ENCODE measurements at regions not wholly inside any gene's neighbourhood (a gene's known extent, or its start where the extent isn't known, plus 50 kb on each side); places are given as distances from the start of the nearest gene placed in this dataset.

DNA sequence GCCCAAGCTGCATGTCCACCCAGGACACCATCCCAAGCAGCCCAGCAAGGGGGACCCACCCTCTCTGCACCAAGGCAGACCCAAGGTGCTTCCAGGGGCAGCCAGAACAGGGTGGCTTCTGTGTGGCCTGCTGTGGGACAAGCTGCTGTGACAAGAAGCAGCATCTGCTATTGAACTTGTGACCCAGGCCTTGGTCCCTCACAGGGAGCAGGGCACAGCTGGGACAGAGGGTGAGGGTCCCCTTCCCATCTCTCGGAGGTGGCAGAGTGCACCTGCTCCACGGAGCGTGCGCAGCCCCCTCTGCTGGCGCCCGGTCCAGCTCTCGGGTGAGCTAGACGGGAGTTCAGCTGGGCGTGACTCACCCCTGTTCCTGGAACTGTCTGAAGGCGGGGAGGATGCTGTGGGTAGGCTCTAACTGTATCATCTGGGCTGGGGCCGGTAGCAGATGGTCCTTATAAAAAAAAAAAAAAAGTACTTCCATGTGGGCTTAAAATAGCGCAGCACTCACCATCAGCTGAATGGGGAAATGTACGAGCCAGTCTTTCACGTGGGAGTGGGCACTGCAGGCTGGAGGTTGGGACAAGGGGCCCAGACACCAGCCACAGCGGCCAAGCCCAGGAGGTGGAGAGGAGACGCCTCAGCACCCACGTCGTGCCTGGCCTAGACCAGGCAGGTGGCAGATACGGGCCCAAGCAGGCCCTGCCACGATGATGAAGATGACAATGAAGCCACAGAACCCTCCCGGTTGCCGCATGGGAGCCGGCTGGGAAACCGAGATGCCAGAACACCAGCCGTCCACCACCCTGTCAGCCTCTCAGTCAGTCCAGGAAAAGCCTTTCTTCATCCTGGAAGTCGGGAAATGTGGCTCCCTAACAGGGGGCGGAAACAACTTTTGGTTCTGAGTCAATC, 136.8 kb upstream of the ID2 start:
- no peak overlapping the region for H3K27ac ChIP-seq (ENCODE audit: low read length)
- no peak overlapping the region for H3K9ac ChIP-seq (ENCODE audit: low read length in 2 of 2)

DNA sequence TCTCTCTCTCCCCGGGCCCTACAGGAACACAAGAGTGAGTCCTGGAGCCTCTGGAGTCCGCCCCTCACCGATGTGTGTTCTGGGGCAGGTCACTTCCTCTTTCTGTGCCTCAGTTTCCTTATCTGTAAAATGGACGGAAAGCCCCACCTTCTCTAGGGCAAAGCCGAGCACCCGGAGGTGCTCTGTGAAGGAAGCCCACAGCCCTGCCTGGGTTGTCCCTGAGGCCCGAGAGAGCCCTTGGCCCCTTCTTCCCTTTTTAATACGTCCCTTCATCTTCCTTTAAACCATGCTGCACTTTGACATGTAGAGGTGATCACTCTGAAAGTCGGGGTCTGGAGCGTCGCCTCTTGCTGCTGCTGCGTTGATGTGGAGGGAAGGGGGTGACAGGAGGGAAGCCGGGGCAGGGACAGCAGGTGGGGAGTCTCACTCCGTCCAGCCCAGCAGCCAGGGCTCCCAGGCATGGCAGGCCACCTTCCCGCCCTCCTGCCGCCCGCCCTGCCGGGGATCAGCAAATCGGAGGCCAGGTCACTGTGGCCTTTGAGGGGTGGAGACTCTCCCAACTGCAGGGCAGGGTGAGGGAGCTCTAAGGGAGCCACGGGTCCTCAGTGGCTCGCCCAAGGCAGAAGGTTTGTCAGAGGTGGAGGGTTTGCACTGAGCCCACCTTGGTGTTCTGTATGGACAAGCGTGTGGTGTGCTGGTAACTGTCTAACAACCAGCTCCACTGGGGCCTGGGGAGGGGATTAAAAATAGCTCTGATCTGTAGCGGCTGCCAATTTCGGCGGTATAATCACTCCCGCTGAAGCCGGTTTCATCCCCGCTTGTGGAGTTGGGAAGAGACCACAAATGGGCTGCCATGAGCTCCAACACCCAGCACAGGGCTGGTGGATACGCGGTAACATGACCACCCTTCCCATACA, 135.9 kb upstream of the ID2 start:
- Histone ChIP-seq H3K27ac (ENCODE audit: low read length) (no peak overlapping the region), H3K27me3 (ENCODE audit: control insufficient read depth in 1 of 2, insufficient read depth in 2 of 2, low read length in 2 of 2) (no peaks in the 10 kb centered on the region), H3K4me3 (ENCODE audit: low read length in 2 of 2) (no peak overlapping the region), H3K36me3 (ENCODE audit: control insufficient read depth in 2 of 2, insufficient read depth in 2 of 2, low read length in 2 of 2) (no peaks in the 10 kb centered on the region), H3K9ac (ENCODE audit: low read length in 2 of 2) (no peak overlapping the region), H3K9me3 (ENCODE audit: control insufficient read depth in 2 of 2, low read length in 2 of 2) (no peaks in the 10 kb centered on the region), H3K4me1 (ENCODE audit: control insufficient read depth, insufficient read depth, low read length) (peaks cover 3% of the 10 kb centered on the region)

More for the DNA sequence above, 136.8 kb upstream of the ID2 start:
- H3K4me1 ChIP-seq (ENCODE audit: control insufficient read depth, insufficient read depth, low read length): peaks cover 3% of the 10 kb centered on the region
- H3K36me3 ChIP-seq (ENCODE audit: control insufficient read depth in 2 of 2, insufficient read depth in 2 of 2, low read length in 2 of 2): no peaks in the 10 kb centered on the region
- H3K27me3 ChIP-seq (ENCODE audit: control insufficient read depth in 1 of 2, insufficient read depth in 2 of 2, low read length in 2 of 2): no peaks in the 10 kb centered on the region
- H3K9me3 ChIP-seq (ENCODE audit: control insufficient read depth in 2 of 2, low read length in 2 of 2): no peaks in the 10 kb centered on the region
- H3K4me3 ChIP-seq (ENCODE audit: low read length in 2 of 2): no peak overlapping the region

DNA sequence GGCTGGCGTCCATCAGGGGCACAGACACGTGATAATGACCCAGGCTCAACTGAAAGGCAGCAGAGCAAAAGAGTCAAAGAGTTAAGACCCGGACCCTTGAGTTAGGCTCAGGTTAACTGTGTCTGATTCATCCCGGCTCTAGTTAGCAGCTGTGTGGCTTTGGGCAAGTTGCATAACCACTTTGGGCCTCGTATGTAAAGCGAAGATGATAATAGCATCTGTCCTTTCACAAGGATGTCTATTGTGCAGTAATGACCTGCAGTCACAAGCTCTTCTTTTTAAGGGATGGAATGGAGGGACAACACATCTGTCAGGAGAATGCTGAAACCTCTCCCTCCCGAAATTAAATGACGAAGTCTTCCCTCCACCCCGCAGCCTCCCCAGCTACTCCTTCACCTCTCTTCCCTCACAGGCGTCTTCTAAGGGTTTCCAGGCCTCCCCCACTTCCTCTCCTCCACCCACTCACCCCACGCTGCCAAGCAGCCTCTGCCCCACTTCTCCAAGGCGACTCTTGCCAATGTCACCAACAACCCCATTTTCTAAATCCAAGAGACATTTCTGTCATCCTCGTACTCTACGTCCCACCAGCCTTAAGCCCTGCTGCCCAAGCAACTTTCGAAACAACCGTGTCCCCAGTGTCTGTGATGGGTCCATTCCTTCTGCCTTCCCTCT, 135.1 kb upstream of the ID2 start:
- Histone ChIP-seq H3K4me1 (ENCODE audit: control insufficient read depth, insufficient read depth, low read length) (peaks cover 3% of the 10 kb centered on the region), H3K9ac (ENCODE audit: low read length in 2 of 2) (no peak overlapping the region), H3K9me3 (ENCODE audit: control insufficient read depth in 2 of 2, low read length in 2 of 2) (no peaks in the 10 kb centered on the region), H3K27me3 (ENCODE audit: control insufficient read depth in 1 of 2, insufficient read depth in 2 of 2, low read length in 2 of 2) (no peaks in the 10 kb centered on the region), H3K27ac (ENCODE audit: low read length) (no peak overlapping the region), H3K4me3 (ENCODE audit: low read length in 2 of 2) (no peak overlapping the region), H3K36me3 (ENCODE audit: control insufficient read depth in 2 of 2, insufficient read depth in 2 of 2, low read length in 2 of 2) (no peaks in the 10 kb centered on the region)

- Histone ChIP-seq H3K27me3 (ENCODE audit: control insufficient read depth in 1 of 2, insufficient read depth in 2 of 2, low read length in 2 of 2) (no peaks in the 10 kb centered on the region), H3K4me3 (ENCODE audit: low read length in 2 of 2) (no peak overlapping the region), H3K4me1 (ENCODE audit: control insufficient read depth, insufficient read depth, low read length) (peaks cover 3% of the 10 kb centered on the region), H3K9ac (ENCODE audit: low read length in 2 of 2) (no peak overlapping the region), H3K27ac (ENCODE audit: low read length) (no peak overlapping the region), H3K9me3 (ENCODE audit: control insufficient read depth in 2 of 2, low read length in 2 of 2) (no peaks in the 10 kb centered on the region), H3K36me3 (ENCODE audit: control insufficient read depth in 2 of 2, insufficient read depth in 2 of 2, low read length in 2 of 2) (no peaks in the 10 kb centered on the region)
Measured at GRCh38 chr2:8547284-8548064, 134.4 kb upstream of the ID2 start.

DNA sequence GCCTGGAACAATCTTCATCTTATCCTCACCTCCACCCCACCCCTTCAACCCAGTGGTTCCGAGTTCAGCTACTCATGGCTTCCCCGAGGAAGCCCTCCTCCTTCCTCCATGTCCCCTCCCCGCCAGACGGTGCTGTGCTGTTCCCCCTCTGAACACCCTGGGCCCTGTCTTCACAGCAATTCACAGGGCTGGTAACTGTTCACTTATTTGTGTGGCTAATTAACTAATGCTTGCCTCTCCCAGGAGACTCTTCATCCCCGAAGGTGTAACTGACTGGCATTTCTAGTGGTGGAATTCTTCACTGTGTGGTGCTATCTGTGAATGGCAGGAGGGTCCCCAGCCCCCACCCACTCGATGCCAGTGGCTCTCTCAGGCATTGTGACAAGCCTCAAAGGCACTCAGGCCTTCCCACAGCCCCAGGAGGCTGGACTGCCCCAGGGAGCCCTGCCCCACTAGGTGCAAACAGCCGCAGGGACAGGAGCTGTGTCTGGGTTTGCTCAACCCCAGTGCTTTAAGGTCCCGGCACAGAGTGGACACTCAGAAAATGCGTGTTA, 133.7 kb upstream of the ID2 start:
- Histone ChIP-seq H3K4me1 (ENCODE audit: control insufficient read depth, insufficient read depth, low read length) (peaks cover 3% of the 10 kb centered on the region), H3K9ac (ENCODE audit: low read length in 2 of 2) (no peak overlapping the region), H3K36me3 (ENCODE audit: control insufficient read depth in 2 of 2, insufficient read depth in 2 of 2, low read length in 2 of 2) (no peaks in the 10 kb centered on the region), H3K4me3 (ENCODE audit: low read length in 2 of 2) (no peak overlapping the region), H3K27ac (ENCODE audit: low read length) (no peak overlapping the region), H3K9me3 (ENCODE audit: control insufficient read depth in 2 of 2, low read length in 2 of 2) (no peaks in the 10 kb centered on the region), H3K27me3 (ENCODE audit: control insufficient read depth in 1 of 2, insufficient read depth in 2 of 2, low read length in 2 of 2) (no peaks in the 10 kb centered on the region)

DNA sequence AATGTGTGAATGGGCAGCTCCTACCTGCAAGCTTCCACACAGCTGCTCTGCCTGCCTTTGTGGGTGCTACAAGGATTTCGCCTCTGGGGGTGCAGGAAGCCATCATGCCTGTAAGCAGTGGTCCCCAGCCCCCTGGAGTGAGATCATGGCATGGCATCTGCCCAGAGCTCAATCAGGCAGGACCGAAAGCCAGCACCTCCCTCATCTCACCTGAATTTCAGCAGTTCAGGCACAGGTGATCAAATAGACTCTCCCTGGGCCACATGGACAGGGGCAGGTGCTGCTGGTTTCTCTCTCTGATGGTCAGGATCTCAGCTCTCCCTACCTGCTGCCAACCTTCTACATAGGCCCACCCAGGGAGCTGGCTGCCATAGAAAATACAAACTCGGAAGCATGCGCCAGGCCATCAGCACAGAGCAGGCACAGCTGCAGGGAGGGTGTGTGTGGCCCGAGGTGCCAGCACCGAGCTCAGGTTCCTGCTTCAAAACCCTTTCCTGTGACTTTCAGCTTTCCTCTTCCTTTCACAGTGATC, 133.2 kb upstream of the ID2 start:
- Histone ChIP-seq H3K4me1 (ENCODE audit: control insufficient read depth, insufficient read depth, low read length) (peaks cover 3% of the 10 kb centered on the region), H3K27me3 (ENCODE audit: control insufficient read depth in 1 of 2, insufficient read depth in 2 of 2, low read length in 2 of 2) (no peaks in the 10 kb centered on the region), H3K4me3 (ENCODE audit: low read length in 2 of 2) (no peak overlapping the region), H3K9me3 (ENCODE audit: control insufficient read depth in 2 of 2, low read length in 2 of 2) (no peaks in the 10 kb centered on the region), H3K9ac (ENCODE audit: low read length in 2 of 2) (no peak overlapping the region), H3K36me3 (ENCODE audit: control insufficient read depth in 2 of 2, insufficient read depth in 2 of 2, low read length in 2 of 2) (no peaks in the 10 kb centered on the region), H3K27ac (ENCODE audit: low read length) (no peak overlapping the region)

DNA sequence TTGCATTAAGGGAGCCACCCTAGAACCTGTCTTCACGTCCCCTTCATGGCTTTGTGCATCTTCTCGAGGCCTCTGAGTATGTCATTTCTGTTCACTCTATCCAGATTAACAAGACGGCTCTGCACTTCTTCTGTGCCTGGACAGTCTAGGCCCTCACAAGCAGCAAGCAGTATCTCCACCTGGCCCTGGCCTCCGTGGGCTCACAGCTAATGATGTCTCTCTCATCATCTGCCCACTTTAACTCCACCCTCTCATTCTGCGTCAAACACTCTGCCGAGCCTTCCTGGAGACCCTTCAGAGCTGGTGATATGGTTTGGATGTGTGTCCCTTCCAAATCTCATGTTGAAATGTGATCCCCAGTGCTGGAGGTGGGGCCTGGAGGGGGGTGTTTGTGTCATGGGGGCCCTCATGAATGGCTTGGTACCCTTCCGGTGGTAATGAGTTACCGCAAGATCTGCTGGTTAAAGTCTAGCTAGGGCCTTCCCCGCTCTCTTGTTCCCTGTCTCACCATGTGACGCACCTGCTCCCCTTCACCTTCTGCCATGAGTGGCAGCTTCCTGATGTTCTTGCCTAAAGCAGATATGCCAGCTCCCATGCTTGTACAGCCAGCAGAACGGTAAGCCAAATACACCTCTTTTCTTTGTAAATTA, 132.5 kb upstream of the ID2 start:
- Histone ChIP-seq H3K4me3 (ENCODE audit: low read length in 2 of 2) (no peak overlapping the region), H3K4me1 (ENCODE audit: control insufficient read depth, insufficient read depth, low read length) (peaks cover 3% of the 10 kb centered on the region), H3K36me3 (ENCODE audit: control insufficient read depth in 2 of 2, insufficient read depth in 2 of 2, low read length in 2 of 2) (no peaks in the 10 kb centered on the region), H3K27ac (ENCODE audit: low read length) (no peak overlapping the region), H3K27me3 (ENCODE audit: control insufficient read depth in 1 of 2, insufficient read depth in 2 of 2, low read length in 2 of 2) (no peaks in the 10 kb centered on the region), H3K9me3 (ENCODE audit: control insufficient read depth in 2 of 2, low read length in 2 of 2) (no peaks in the 10 kb centered on the region), H3K9ac (ENCODE audit: low read length in 2 of 2) (no peak overlapping the region)

- Histone ChIP-seq H3K4me3 (ENCODE audit: low read length in 2 of 2) (no peak overlapping the region), H3K27me3 (ENCODE audit: control insufficient read depth in 1 of 2, insufficient read depth in 2 of 2, low read length in 2 of 2) (no peaks in the 10 kb centered on the region), H3K27ac (ENCODE audit: low read length) (no peak overlapping the region), H3K36me3 (ENCODE audit: control insufficient read depth in 2 of 2, insufficient read depth in 2 of 2, low read length in 2 of 2) (no peaks in the 10 kb centered on the region), H3K4me1 (ENCODE audit: control insufficient read depth, insufficient read depth, low read length) (no peaks in the 10 kb centered on the region), H3K9ac (ENCODE audit: low read length in 2 of 2) (no peak overlapping the region), H3K9me3 (ENCODE audit: control insufficient read depth in 2 of 2, low read length in 2 of 2) (no peaks in the 10 kb centered on the region)
Measured at GRCh38 chr2:8549942-8550341, 131.9 kb upstream of the ID2 start.

GRCh38 chr2:8550481-8550880, 131.4 kb upstream of the ID2 start:
- Histone ChIP-seq H3K4me3 (ENCODE audit: low read length in 2 of 2) (no peak overlapping the region), H3K4me1 (ENCODE audit: control insufficient read depth, insufficient read depth, low read length) (no peaks in the 10 kb centered on the region), H3K36me3 (ENCODE audit: control insufficient read depth in 2 of 2, insufficient read depth in 2 of 2, low read length in 2 of 2) (no peaks in the 10 kb centered on the region), H3K27me3 (ENCODE audit: control insufficient read depth in 1 of 2, insufficient read depth in 2 of 2, low read length in 2 of 2) (no peaks in the 10 kb centered on the region), H3K9ac (ENCODE audit: low read length in 2 of 2) (no peak overlapping the region), H3K9me3 (ENCODE audit: control insufficient read depth in 2 of 2, low read length in 2 of 2) (no peaks in the 10 kb centered on the region), H3K27ac (ENCODE audit: low read length) (no peak overlapping the region)

Measured in stomach smooth muscle (tissue), 2 donors.